Left ventricle myocardium inferior (tissue), 1 donor: ENCODE measurements at regions not wholly inside any gene's neighbourhood (a gene's known extent, or its start where the extent isn't known, plus 50 kb on each side); places are given as distances from the start of the nearest gene placed in this dataset.

Experiments
- DNase-seq: peaks from one replicate; pipeline ENCODE4 v3.0.0-alpha.2; 2020
- H3K27ac ChIP-seq: fragments of 200-600 bp; replicated peaks from 2 replicates; pipeline ENCODE4 v1.8.0; 2021
- H3K27me3 ChIP-seq: fragments of 200-600 bp; 2 replicates; pipeline ENCODE4 v1.8.0; 2021; ENCODE audit warnings: low read depth
- H3K36me3 ChIP-seq: fragments of 200-600 bp; 2 replicates; pipeline ENCODE4 v1.8.0; 2021
- H3K4me1 ChIP-seq: fragments of 200-600 bp; 2 replicates; pipeline ENCODE4 v1.8.0; 2021
- H3K4me3 ChIP-seq: fragments of 200-600 bp; 2 replicates; pipeline ENCODE4 v1.8.0; 2021; ENCODE audit warnings: mild to moderate bottlenecking, moderate library complexity
- H3K9me3 ChIP-seq: fragments of 200-600 bp; replicated peaks from 2 replicates; pipeline ENCODE4 v1.8.0; 2021
- intact Hi-C: fragments of 100-400 bp; cut with micrococcal nuclease; formaldehyde crosslinking; loops from one replicate; pipeline ENCODE4 v1.11.0; 2022
- TF ChIP-seq, protein P1 (sequence below): fragments of 200-600 bp; IDR thresholded peaks from 2 replicates; pipeline ENCODE4 v1.8.0; 2021; ENCODE audit warnings: antibody characterized with exemption, mild to moderate bottlenecking, borderline replicate concordance
- donor health status: DM: no; HTN: yes; CAD: no; lungs with severe emphysema.

DNA sequence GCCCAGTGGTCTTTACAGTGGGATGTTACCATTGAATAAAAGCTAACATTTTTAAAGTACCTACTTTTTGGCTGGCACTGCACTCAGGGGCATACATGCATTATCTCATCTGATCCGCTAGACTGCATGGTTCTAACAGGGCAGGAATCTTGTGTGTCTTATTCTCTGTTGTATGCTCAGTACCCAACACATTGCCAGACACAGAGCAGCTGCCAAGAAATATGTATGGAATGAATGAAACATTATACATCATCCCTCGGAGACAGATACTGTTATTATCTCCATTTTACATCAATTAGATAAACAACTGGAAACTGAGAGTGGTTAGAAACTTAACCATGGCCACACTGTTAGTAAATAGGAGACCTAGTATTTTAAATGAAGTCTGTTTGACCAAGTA, 74.1 kb upstream of the CDH11 start:
- Histone ChIP-seq H3K4me1 (no peaks in the 10 kb centered on the region), H3K27ac (no peak overlapping the region), H3K27me3 (no peaks in the 10 kb centered on the region), H3K4me3 (no peak overlapping the region), H3K36me3 (no peaks in the 10 kb centered on the region), H3K9me3 (no peaks in the 10 kb centered on the region)
- intact Hi-C loops: no loop called here
- no peak for DNase-seq
- TF ChIP-seq, protein P1, sequence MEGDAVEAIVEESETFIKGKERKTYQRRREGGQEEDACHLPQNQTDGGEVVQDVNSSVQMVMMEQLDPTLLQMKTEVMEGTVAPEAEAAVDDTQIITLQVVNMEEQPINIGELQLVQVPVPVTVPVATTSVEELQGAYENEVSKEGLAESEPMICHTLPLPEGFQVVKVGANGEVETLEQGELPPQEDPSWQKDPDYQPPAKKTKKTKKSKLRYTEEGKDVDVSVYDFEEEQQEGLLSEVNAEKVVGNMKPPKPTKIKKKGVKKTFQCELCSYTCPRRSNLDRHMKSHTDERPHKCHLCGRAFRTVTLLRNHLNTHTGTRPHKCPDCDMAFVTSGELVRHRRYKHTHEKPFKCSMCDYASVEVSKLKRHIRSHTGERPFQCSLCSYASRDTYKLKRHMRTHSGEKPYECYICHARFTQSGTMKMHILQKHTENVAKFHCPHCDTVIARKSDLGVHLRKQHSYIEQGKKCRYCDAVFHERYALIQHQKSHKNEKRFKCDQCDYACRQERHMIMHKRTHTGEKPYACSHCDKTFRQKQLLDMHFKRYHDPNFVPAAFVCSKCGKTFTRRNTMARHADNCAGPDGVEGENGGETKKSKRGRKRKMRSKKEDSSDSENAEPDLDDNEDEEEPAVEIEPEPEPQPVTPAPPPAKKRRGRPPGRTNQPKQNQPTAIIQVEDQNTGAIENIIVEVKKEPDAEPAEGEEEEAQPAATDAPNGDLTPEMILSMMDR: no peak

DNA sequence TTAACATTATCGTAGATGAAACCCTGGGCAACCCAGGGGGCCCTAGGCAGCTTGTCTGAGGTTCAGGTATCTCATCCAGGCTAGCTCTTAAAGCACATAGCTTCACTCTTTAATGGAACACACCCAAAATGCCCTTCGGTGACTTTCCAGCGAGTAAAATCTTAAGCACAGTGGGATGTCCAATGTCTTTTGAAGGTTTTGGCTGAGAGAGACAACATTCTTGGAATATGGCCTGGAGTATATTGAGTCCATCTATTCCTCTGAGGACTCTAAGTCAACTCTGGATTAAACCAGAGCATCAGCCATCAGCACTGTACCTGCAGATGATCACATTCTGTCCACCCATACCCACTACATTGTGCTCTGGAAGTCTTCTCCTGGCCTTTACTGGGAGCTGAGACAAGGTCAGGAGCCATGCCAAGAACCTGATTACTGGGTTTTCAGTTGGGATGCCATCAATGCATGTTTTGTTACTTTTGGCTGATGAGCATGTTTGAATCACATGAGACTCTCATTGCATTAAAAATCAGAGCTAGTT, 63.4 kb upstream of the CDH11 start:
- Histone ChIP-seq H3K9me3 (no peaks in the 10 kb centered on the region), H3K4me3 (no peak overlapping the region), H3K27me3 (no peaks in the 10 kb centered on the region), H3K4me1 (no peaks in the 10 kb centered on the region), H3K27ac (no peak overlapping the region), H3K36me3 (no peaks in the 10 kb centered on the region)
- TF ChIP-seq, protein P1: no peak
- DNase-seq: no peak
- intact Hi-C loops: no loop called here

DNA sequence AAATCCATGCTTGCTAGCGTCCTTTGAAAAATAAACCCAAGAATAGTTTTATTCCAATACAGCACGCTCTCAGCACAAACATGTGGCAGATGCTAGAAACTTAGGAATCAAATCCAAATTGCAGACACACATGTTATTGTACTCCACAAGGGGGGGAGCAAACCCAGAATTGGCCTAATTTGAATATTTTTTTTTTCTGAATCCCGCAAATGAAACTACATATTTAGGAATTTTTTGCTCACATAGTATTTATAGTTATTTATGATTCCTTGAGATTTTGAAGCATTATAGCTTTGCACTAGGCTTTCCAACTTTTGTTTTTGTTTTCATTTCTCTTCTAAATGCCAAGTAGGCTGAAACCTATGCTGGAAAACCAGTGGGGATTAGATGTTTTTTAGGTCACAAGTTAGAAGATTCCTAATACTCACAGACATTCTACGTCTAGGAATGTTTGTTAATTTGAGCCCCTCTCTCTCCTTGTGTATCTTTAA, 59.3 kb upstream of the CDH11 start:
- H3K27ac ChIP-seq: peak overlapping the region; percentile 25
- no peaks in the 10 kb centered on the region for H3K27me3 ChIP-seq
- H3K36me3 ChIP-seq: no peaks in the 10 kb centered on the region
- H3K4me3 ChIP-seq: no peak overlapping the region
- no peaks in the 10 kb centered on the region for H3K9me3 ChIP-seq
- H3K4me1 ChIP-seq: peaks cover 5% of the 10 kb centered on the region
- intact Hi-C loops: no loop called here
- TF ChIP-seq, protein P1: no peak
- DNase-seq: no peak

DNA sequence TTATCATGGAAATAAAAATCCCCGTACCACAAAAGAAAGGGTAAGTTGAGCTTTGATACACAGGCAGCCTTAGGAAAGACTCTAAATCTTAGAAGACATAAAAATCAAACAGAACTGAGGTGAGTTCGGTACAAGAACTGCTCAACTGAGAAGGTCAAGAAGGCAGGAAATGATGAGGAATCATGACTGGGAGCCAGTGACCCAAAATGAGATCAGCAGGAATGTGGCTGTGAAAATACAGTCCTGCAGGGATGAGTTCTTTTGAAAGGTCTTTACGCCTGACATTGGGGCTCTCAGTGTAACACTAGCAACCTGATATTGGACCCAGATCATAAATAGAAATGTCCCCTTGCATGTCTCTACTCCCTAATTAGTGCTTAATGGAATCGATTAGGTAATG, 56.3 kb upstream of the CDH11 start:
- Histone ChIP-seq H3K4me1 (peaks cover 5% of the 10 kb centered on the region), H3K27ac (no peak overlapping the region), H3K27me3 (no peaks in the 10 kb centered on the region), H3K36me3 (no peaks in the 10 kb centered on the region), H3K4me3 (no peak overlapping the region), H3K9me3 (no peaks in the 10 kb centered on the region)
- intact Hi-C loops: no loop called here
- TF ChIP-seq, protein P1: no peak
- DNase-seq: no peak

DNA sequence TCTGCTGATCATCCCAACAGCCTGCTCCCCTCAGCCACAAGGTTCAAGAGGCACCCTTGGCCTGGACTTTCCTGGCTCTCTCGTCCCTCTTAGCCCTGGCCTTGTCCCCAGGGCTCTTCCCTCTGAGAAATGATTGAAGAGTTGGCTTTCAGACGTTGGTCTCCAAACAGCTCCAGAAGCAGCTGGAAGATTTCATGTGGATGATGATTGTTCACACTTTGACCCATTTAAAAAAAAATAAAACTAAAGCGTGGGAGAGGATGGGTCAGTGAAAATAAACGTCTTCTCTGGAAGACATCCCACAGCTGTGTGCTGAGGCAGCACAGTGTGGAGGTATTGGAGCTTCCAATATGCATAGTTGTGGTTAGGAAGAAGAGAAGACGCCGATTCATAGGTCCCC, 54.7 kb upstream of the CDH11 start:
- Histone ChIP-seq H3K9me3 (no peaks in the 10 kb centered on the region), H3K4me3 (no peak overlapping the region), H3K36me3 (no peaks in the 10 kb centered on the region), H3K4me1 (peaks cover 5% of the 10 kb centered on the region), H3K27me3 (no peaks in the 10 kb centered on the region), H3K27ac (peak overlapping the region; percentile 6)
- intact Hi-C loops: no loop called here
- TF ChIP-seq, protein P1: no peak
- DNase-seq: peak; percentile 54
